Karpas-422 (cell line): ENCODE measurements at regions not wholly inside any gene's neighbourhood (a gene's known extent, or its start where the extent isn't known, plus 50 kb on each side); places are given as distances from the start of the nearest gene placed in this dataset.

Source experiments
- DNase-seq: peaks from one replicate; pipeline ENCODE4 v3.0.0-alpha.2; 2015
- H2AFZ ChIP-seq: fragments of 200-600 bp; sonication (generic); 2 replicates; pipeline ENCODE4 v1.6.1; 2014; ENCODE audit warnings: antibody characterized with exemption, low read length, mixed read lengths
- H3K27ac ChIP-seq: fragments of 200-600 bp; sonication (generic); 2 replicates; pipeline ENCODE4 v1.5.1; 2014; ENCODE audit warnings: mild to moderate bottlenecking, low read length, moderate library complexity
- H3K27me3 ChIP-seq: fragments of 200-600 bp; sonication (generic); 2 replicates; pipeline ENCODE4 v1.6.1; 2014; ENCODE audit warnings: low read length, mixed read lengths
- H3K36me3 ChIP-seq: fragments of 200-600 bp; sonication (generic); 2 replicates; pipeline ENCODE4 v1.6.1; 2014; ENCODE audit warnings: low read length, mixed read lengths; ENCODE audit not compliant: insufficient read depth
- H3K4me1 ChIP-seq: fragments of 200-600 bp; sonication (generic); 2 replicates; pipeline ENCODE4 v1.6.1; 2014; ENCODE audit warnings: mild to moderate bottlenecking, low read length, mixed read lengths
- H3K4me2 ChIP-seq: fragments of 200-600 bp; sonication (generic); 2 replicates; pipeline ENCODE4 v1.6.1; 2014; ENCODE audit warnings: low read length, low read depth, mild to moderate bottlenecking; ENCODE audit not compliant: poor library complexity, severe bottlenecking
- H3K4me3 ChIP-seq: fragments of 200-600 bp; sonication (generic); 2 replicates; pipeline ENCODE4 v1.5.1; 2014; ENCODE audit warnings: mild to moderate bottlenecking, antibody characterized with exemption, low read length, mixed read lengths
- H3K79me2 ChIP-seq: fragments of 200-600 bp; sonication (generic); 2 replicates; pipeline ENCODE4 v1.6.1; 2014; ENCODE audit warnings: mild to moderate bottlenecking, low read length, mixed read lengths
- H3K9ac ChIP-seq: fragments of 200-600 bp; sonication (generic); 2 replicates; pipeline ENCODE4 v1.6.0; 2014; ENCODE audit warnings: low read length
- H3K9me2 ChIP-seq: fragments of 200-600 bp; sonication (generic), shearing (Covaris generic); replicated peaks from 2 replicates; pipeline ENCODE4 v1.6.0; 2014; ENCODE audit warnings: mild to moderate bottlenecking, low read length, moderate library complexity; ENCODE audit not compliant: insufficient read depth
- H3K9me3 ChIP-seq: fragments of 300-700, 200-600 bp; sonication (generic); 2 replicates; pipeline ENCODE4 v1.6.1; 2014; ENCODE audit warnings: low read length, mixed read lengths
- H4K20me1 ChIP-seq: fragments of 200-600 bp; sonication (generic); 2 replicates; pipeline ENCODE4 v1.6.1; 2014; ENCODE audit warnings: mild to moderate bottlenecking, antibody characterized with exemption, low read length, low read depth; ENCODE audit not compliant: insufficient read depth

DNA sequence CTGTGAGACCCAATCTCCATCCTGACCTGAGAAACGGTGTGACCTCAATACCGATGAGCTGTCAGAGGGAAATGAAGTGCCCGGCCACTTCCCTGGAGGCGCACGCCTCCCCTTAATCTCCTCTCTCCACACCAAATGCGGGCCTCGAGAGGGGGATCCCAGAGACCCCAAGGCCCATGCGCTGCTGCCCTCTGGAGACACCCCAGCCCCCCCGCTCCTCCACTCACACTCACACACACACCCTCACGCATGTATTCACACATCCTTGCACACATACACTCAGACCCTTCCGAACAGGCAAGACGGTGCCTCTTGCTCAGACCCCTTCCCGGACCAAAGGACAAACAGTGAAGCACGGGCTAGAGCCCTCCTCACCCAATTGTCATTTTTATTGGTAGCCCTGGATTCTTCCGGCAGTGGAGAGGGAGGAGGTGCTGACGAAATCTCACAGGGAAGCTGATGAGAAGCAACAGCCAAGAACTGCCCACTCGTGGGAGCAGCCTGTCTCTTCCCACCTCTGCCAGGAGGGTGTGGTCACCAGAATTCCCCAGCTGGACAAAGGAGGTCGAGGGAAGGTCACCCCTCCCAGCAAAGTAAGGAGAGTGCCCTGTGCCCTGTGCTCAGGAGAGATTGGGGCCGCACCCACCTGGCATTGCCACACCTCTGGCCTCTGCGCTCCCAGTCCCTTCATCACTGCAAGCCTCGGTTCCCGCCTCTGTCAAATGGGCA lies 136.0 kb upstream of the TNRC6C start:
- H3K4me3 ChIP-seq = no peak overlapping the region
- no peak overlapping the region for H3K9ac ChIP-seq
- H3K36me3 ChIP-seq = no peaks in the 10 kb centered on the region
- H3K4me2 ChIP-seq = no peak overlapping the region
- H4K20me1 ChIP-seq = no peaks in the 10 kb centered on the region
- no peak overlapping the region for H3K27ac ChIP-seq
- no peak for DNase-seq
- H3K9me3 ChIP-seq = no peaks in the 10 kb centered on the region
- no peak overlapping the region for H2AFZ ChIP-seq
- no peaks in the 10 kb centered on the region; the same call in 1 of the 2 replicates for H3K4me1 ChIP-seq
- H3K9me2 ChIP-seq = no peaks in the 10 kb centered on the region
- H3K27me3 ChIP-seq = no peaks in the 10 kb centered on the region; the same call in 1 of the 2 replicates
- no peaks in the 10 kb centered on the region for H3K79me2 ChIP-seq

DNA sequence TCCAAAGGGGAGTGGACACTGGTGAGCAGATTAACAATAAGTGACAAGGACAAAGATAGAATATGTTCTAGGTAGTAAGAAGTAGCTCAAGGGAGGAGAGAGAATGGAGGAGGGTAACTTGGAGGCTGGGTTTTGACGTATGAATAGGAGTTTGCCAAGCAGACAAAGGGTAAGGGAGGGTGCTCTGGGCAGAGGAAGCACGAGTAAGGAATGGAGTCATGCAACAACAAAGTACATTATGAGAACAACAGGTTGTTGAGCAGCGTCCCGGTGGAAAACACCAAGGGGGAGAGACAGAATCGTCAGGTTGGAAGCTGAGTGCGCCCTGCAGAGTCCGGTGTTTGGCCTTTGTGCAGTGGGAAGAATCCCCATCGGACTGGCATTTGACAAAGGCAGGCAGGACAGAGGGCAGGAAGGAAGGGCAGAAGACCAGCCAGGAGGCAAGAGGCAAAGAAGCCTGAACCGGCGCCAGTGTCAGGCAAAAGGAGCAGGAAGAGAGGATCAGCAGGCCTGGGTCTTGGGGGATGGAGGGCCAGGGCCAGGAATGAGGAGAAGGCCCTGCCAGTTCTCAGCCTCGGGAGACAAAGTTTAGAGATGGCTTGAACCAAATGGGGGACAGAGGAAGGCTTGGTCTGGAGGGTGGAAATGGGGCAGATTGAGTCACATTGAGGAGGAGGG lies 134.3 kb upstream of the TNRC6C start:
- Histone ChIP-seq H3K4me3 (no peak overlapping the region), H3K9me3 (no peaks in the 10 kb centered on the region), H2AFZ (no peak overlapping the region), H3K9ac (no peak overlapping the region), H3K27me3 (no peaks in the 10 kb centered on the region; the same call in 1 of the 2 replicates), H3K36me3 (no peaks in the 10 kb centered on the region), H3K79me2 (no peaks in the 10 kb centered on the region), H3K9me2 (no peaks in the 10 kb centered on the region), H4K20me1 (no peaks in the 10 kb centered on the region), H3K27ac (no peak overlapping the region), H3K4me1 (no peaks in the 10 kb centered on the region; the same call in 1 of the 2 replicates), H3K4me2 (no peak overlapping the region)
- DNase-seq = no peak

DNA sequence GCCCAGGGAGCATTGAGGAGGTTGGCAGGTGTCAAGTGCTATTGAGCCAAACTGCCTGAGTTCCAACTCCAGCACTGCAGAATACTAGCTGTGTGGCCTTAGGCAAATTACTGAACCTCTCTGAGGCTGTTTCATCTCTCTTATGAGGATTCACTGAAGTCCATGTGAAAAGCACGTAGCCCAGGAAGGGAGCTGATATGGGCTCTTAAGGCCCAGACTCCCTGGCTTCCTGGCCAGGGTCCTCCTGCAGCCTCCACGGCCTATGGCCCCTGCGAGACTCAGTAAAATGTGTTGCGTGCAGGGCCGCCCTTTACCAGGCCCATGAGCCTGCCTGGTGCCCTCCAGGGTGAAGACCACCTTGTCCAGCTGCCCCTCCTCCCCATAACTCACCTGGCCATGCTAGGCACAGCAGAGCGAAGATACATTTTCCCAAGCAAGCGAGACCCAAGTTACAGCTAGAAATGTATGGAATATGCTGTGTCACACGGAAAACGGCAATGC lies 133.7 kb upstream of the TNRC6C start:
- H3K27ac ChIP-seq = no peak overlapping the region
- H3K27me3 ChIP-seq = no peaks in the 10 kb centered on the region; the same call in 1 of the 2 replicates
- H3K9ac ChIP-seq = no peak overlapping the region
- no peaks in the 10 kb centered on the region; the same call in 1 of the 2 replicates for H3K4me1 ChIP-seq
- no peaks in the 10 kb centered on the region for H4K20me1 ChIP-seq
- no peaks in the 10 kb centered on the region for H3K36me3 ChIP-seq
- no peak overlapping the region for H3K4me2 ChIP-seq
- no peak overlapping the region for H3K4me3 ChIP-seq
- no peak for DNase-seq
- no peaks in the 10 kb centered on the region for H3K9me3 ChIP-seq
- H2AFZ ChIP-seq = no peak overlapping the region
- H3K9me2 ChIP-seq = no peaks in the 10 kb centered on the region
- H3K79me2 ChIP-seq = no peaks in the 10 kb centered on the region

DNA sequence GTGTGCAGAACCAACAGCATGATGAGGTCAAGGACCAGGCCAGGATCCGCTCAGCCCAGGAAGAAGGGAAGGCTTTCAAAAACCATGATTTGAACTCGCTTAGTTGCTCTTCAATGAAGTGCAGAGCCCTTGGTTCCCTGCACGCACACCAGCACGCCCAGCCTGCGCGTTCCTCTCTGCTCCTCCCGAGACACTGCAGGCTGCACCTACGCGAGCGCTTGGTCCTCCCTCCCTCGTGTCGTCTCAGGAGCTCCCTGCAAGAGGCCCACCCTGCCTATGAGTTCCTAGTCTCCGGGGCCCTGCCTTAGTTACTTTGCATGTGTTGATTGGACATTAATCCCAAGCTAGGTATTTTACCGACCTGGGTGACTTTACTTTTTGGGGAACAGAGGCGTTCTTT lies 132.9 kb upstream of the TNRC6C start:
- Histone ChIP-seq H3K9me2 (no peaks in the 10 kb centered on the region), H3K4me3 (no peak overlapping the region), H3K4me1 (no peaks in the 10 kb centered on the region; the same call in 1 of the 2 replicates), H3K9ac (no peak overlapping the region), H4K20me1 (no peaks in the 10 kb centered on the region), H3K27me3 (no peaks in the 10 kb centered on the region), H3K36me3 (no peaks in the 10 kb centered on the region), H3K79me2 (no peaks in the 10 kb centered on the region), H3K9me3 (no peaks in the 10 kb centered on the region), H2AFZ (no peak overlapping the region), H3K27ac (no peak overlapping the region), H3K4me2 (no peak overlapping the region)
- no peak for DNase-seq

DNA sequence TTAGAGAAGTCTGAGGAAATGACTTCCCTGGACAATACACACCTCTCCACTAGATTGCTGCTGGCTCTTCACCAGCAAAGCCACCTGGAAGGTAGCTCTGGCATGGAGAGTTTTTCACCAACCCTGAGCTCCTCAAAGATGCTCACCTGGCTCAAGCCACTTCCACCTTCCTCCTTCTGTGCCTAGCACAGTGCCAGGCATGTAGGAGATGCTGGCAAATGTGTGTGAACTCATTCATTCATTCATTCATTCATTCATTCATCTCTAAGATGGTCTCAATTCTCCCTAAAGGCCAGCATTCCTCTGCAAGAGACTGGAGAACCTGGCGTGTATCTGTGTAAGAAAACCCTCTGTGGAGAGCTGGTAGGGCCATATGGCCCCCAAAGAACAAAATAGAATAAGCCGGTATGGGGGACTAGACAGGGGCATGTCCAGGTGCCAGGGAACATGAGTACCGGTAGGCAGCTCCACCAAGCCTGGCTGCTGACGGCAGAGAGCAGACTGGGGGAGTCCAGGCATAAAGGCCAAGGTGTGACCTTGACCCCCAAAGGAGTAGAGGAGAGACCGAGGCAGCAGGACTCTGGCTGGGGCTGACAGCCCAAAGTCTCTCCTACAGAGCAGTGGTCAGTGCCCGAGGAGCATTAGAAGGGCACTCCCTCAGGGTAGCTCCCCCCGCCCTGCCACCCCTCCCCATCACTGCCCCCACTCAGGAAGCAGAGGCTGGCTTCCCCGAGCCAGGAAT lies 132.2 kb upstream of the TNRC6C start:
- H3K36me3 ChIP-seq = no peaks in the 10 kb centered on the region
- H4K20me1 ChIP-seq = no peaks in the 10 kb centered on the region
- no peaks in the 10 kb centered on the region for H3K9me2 ChIP-seq
- H3K79me2 ChIP-seq = no peaks in the 10 kb centered on the region
- H3K9me3 ChIP-seq = no peaks in the 10 kb centered on the region
- H3K27ac ChIP-seq = no peak overlapping the region
- no peaks in the 10 kb centered on the region for H3K4me1 ChIP-seq
- H2AFZ ChIP-seq = no peak overlapping the region
- no peak overlapping the region for H3K9ac ChIP-seq
- no peak for DNase-seq
- H3K4me3 ChIP-seq = no peak overlapping the region
- no peak overlapping the region for H3K4me2 ChIP-seq
- no peaks in the 10 kb centered on the region for H3K27me3 ChIP-seq

DNA sequence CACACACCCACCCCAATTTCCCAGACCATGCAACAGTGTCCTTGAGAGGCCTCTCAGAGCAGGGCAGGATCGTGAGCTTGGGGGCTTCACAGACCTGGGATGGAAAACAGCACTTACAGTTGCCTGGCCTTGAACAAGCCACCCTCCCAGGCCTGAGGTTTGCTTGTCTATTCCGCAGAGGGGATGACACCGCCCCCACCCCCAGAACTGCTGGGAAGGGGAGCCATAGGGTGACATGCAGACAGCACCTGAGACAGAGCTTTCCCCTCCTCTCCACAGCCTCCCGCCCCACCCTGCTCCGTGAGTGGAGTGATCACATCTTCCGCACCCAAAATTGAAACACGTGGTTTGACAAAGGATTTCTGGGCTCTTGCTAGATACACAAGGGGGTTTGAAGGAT lies 131.5 kb upstream of the TNRC6C start:
- Histone ChIP-seq H3K36me3 (no peaks in the 10 kb centered on the region), H3K79me2 (no peaks in the 10 kb centered on the region), H3K9ac (no peak overlapping the region), H3K4me1 (no peaks in the 10 kb centered on the region), H3K9me3 (no peaks in the 10 kb centered on the region), H2AFZ (no peak overlapping the region), H4K20me1 (no peaks in the 10 kb centered on the region), H3K4me3 (no peak overlapping the region), H3K4me2 (no peak overlapping the region), H3K27ac (no peak overlapping the region), H3K27me3 (no peaks in the 10 kb centered on the region), H3K9me2 (no peaks in the 10 kb centered on the region)
- DNase-seq = no peak

DNA sequence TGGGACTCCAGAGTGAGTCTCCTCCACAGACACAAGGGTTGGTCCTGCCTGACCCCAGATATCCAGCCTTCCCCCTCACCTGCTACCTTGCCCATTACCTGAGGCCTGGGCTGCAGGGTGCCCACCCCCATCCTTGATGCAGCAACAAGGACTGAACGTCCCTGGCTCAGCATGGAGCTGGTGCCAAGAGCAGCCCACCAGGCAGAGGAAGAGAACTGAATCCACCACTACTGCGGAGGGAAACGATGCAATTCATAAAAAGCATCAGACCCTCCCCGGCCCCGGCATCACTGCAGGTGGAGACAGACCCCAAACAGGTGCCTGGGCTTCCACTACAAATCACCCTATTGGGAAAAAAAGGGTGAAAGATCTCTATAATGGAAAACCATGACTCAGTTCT lies 131.0 kb upstream of the TNRC6C start:
- Histone ChIP-seq H3K4me1 (no peaks in the 10 kb centered on the region), H3K36me3 (no peaks in the 10 kb centered on the region), H4K20me1 (no peaks in the 10 kb centered on the region), H2AFZ (no peak overlapping the region), H3K9me2 (no peaks in the 10 kb centered on the region), H3K9ac (no peak overlapping the region), H3K27me3 (no peaks in the 10 kb centered on the region), H3K9me3 (no peaks in the 10 kb centered on the region), H3K4me2 (no peak overlapping the region), H3K4me3 (no peak overlapping the region), H3K79me2 (no peaks in the 10 kb centered on the region), H3K27ac (no peak overlapping the region)
- no peak for DNase-seq
